ENCODE measurements at regions not wholly inside any gene's neighbourhood (a gene's known extent, or its start where the extent isn't known, plus 50 kb on each side); places are given as distances from the start of the nearest gene placed in this dataset.
"Not testable (repeated sequence)": the region's sequence is repeated elsewhere in the genome, so short reads cannot be mapped to it uniquely, and the experiment has no call there.

- no peak for DNase-seq
These were observed 486.6 kb downstream of the IRS1 start for GRCh38 chr2:226313060-226313459.

DNA sequence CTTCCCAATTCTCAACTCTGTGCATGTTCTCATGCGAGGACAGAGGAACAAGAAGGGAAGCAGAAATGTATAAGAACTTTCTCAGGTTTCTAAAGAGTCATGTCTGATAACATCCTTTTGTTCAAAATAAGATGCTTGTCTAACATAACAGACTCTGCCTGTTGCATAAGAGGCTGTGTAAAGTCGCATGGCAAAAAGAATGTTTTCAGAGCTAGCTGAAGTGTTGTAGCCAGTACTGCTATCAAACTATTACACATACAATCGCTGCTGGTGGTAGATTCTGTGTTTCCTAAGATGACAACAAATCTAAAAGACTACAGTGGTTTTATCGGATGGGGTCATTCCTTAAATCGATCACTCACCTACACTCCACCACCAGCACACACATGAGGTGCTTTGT is 487.5 kb downstream of the IRS1 start:
- no peak for DNase-seq

DNA sequence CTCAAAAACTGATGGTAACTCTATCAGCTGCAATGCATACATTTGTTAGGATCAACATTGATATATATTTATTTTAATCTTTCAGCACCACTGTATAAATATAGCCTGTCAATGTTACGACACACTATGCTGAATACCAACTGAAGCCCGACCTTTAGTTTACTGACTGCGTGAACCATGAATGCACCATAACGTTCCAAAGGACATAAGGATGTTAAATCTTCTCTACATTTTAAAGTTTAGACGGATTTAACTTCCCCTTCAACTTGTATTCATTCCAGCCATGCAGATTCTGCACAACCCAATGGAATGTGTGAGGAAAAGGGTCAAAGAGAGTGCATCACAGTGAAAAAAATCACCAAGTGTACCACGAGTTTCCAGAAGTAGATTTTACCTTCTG is 489.5 kb downstream of the IRS1 start:
- no peak for DNase-seq

DNA sequence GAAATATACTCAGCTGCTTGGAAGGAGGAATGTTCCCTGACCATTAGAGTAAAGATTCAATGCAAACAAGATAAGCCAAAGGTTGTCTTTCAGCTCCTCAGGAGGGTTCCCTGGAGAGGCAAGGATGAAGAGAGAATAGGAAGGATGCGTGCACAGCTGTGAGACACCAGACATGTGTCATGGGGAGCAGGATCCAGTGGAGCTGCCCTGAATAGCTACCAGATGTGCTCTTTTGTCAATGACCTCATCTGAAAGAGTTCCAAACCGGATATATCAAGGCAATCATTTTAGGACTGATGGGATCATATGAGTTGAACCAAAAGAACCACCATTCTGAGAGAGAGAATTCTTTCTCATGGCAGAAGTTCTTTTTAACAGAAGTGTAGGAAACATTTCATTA is 490.6 kb downstream of the IRS1 start:
- no peak for DNase-seq

- no peak for DNase-seq
These were observed 491.3 kb downstream of the IRS1 start for GRCh38 chr2:226308323-226308680.

DNA sequence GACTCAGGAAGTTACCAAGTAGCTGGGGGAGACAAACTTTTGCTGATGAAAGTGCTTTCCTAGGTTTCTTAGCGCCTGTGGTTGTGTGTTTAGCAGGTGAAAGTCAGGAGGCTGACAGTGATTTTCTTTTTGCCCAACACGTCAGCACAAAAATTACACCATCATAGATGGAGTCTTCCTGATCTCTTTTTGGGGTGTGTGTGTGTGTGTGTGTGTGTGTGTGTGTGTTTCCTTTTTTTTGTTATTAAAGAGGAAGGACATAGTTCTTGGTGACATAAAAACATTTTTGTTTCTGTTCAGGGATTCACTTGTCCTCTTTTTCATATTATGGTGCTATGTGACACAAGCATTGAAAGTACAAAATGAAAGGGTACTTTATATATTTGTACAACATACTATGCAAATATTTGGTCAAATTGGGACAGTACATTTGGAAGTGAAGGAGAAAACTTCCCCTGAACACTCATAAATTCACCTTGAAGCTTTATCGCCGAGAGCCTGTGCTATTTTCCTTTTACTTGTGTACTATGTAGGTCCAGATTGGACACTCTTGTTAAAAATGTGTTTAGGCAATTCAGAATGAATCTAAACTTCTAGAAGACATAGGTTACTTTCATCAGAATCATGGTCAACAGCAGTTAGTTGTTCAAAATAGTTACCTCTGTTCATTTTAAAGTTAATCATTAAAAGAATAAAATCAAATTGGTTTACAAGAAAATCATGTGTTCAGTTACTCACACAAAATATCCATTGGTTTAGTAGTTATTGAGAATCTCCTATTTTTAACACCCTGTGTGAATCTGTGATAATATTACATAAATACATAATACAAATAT is 491.9 kb downstream of the IRS1 start:
- DNase-seq: no peak

DNA sequence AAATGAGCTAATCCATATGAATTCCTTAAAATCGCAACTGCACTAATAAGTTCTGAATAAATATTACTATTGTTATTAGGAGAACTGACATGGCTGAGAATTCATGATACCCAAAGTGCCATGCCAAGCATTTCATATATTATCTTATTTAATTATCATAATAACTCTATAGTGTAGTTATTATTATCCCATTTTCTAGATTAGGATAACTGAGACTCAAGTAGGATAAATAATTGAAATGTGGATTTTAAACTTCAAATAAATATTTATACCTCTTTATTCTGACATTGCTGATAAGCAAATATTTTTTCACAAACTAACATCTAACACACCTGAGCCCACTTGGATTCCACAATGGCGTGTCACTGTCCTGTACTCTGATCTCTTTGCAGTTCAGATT is 492.7 kb downstream of the IRS1 start:
- no peak for DNase-seq

DNA sequence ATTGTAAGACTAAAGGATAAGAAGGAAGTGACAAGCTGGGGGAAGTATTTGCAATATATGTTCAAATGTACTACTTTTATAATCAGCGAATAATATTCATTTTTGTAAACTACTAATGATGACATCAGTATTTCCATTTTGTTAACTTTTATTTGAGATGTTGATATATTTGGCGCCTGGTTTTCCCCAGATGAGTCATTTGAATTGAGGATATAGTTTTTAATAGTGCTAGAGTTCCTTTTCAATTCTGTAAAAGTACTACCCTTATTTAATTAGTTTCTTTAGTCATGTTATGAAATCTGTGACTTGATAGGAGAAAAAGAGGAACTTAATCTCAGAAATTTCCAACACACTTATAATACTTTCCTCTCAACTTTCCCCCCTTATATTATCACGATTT is 495.3 kb downstream of the IRS1 start:
- DNase-seq: no peak

DNA sequence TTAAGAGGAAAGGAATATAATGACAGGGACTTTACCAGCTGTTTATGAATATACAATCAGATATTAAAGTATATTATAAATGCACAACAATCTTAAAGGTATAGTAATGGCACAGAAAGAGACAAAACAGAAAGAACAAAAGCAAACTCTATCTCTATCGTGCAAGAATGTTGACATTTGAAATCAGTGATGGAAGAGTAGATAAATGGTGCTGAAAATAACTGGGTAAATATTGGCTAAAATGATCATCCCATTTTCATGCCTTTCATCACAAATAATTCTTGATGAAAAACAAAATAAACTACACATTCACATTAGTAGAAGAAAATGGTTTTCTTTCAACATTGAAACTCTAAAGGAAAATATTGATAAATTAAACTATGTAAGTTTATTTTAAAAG is 495.9 kb downstream of the IRS1 start:
- no peak for DNase-seq

DNA sequence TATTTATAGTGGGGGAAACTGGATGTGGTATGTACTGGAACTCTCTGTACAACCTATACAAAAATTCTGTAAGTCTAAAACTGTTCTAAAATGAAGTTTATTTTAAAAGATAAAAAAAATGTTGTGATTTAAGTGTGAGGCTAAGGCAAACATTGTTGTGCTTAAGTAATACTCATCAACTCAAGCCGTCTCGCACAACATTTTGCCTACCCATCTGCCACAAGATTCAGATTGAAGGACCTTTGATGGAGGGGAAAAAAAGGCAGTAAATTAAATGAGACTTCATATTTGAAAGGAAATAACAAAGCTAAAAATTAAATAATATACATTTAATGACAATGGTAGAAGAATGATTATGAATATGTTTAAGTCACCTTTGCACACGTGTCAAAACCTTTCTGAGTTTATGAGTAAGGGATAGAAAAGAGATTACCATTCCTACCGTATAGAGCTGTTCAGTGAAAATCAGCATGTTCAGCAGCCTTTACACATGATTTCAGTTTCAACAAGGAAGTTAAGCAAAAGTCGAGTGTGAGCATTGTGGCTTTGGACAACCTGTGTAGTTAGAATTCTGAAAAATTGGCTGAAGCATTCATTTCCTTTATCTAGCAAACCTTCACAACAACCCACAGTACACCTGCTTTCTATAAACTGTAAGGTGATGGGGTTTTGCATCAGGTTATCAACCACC is 499.3 kb downstream of the IRS1 start:
- DNase-seq: no peak

DNA sequence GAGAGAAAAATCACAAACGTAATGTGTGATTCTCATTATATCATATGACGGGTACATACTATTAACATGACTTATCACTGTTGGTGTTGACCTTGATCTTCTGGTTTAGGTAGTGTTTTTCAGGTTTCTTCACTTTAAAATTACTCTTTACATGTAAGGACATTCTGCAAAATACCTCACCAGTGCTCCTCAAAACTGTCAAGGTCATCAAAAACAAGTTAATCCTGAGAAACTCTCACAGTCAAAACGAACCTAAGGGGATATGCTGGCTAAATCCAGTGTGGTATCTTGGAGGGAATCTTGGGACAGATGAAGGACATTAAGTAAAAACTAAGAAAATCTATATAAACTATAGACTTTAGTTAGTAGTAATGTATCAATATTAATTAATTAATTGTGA is 499.8 kb downstream of the IRS1 start:
- DNase-seq: no peak

DNA sequence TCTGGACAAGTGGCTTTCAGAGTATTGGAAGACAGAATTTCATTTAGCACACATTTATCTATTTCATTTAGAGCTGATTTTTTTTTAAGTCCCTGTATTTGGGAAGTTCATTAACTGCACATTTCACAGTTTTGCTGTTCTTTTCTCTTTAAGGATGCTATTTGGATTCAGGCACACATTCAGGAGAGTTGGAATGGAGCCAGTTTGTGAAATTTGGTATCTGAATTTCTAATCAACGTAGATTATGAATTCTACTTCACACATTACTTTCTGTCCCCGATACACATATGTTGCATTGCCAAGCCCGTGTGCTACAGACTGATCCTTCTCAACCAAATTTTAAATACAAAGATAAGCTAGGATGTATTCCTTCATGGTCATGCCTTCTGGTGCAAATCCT is 503.9 kb downstream of the IRS1 start:
- DNase-seq: no peak

GRCh38 chr2:226295123-226295522 is 504.5 kb downstream of the IRS1 start:
- DNase-seq: no peak

GRCh38 chr2:226291281-226291680 is 508.3 kb downstream of the IRS1 start:
- not testable (repeated sequence) for DNase-seq

GRCh38 chr2:226286916-226287315 is 512.7 kb downstream of the IRS1 start:
- DNase-seq: no peak

DNA sequence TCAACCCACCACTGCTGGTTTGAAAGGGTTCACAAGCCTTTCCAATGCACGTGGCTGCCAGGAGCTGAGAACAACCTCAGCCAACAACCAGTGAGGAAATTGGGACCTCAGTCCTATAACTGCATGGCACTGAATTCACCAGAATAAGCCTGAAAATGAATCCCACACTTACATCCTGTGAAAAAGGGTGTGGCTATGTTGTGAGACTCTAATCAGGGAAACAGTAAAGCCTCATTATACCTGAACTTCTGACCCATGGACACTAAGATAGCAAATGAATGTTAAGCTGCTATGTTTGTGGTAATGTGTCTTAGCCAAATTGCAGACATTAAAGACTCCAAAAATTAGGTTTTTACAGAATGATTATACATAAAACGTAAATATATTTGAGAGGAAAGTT is 515.8 kb downstream of the IRS1 start:
- no peak for DNase-seq

DNA sequence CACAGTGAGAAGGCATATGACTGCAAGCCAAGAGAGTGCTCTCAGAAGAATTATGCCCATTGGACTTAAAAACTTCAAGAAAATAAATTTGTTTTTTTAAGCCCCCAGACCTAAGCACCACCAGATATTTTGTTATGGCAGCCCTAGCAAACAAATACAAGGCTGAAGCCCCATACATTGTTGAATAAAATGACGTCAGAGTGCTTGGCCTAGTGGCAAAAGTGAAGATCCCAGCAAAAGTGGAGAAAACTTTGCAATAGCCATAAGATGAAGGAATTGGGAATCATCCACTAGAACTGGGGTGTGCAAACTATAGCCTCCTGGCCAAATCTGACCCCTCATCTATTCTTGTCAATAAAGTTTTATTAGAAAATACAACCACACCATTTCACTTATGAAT is 517.5 kb downstream of the IRS1 start:
- no peak for DNase-seq

DNA sequence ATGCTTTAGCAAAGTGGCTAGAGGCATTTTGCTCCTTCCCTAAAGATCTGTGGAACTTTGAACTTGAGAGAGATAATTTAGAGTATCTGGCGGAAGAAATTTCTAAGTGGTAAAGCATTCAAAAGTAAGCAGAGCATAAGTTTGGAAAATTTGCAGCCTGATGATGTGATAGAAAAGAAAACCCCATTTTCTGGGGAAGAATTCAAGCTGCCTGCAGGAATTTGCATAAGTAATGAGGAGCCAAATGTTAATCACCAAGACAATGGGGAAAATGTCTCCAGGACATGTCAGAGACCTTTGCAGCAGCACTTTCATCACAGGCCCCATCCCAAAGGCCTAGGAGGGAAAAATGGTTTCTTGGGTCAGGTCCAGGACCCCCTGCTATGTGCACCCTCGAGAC is 519.5 kb downstream of the IRS1 start:
- DNase-seq: not testable (repeated sequence)

DNA sequence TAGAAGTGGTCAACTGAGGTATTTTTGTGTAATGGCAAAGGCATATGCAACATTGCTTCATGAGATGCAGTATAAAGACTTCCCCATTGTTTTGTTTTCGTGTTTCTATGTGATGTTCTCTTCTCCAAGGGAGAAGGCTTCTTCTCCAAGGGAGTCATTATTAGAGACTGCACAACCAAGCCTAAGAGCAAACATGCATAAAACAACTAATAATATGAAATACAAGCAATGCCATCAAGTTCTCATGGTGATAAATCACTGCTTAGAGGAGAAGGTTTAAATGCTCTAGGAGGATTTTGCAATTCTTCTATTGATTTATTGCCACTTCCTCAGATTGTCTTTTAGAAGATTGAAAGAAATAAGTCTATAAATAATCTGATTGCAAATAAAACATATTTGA is 524.4 kb downstream of the IRS1 start:
- no peak for DNase-seq

- DNase-seq: no peak
These were observed 525.5 kb downstream of the IRS1 start for GRCh38 chr2:226274143-226274542.

DNA sequence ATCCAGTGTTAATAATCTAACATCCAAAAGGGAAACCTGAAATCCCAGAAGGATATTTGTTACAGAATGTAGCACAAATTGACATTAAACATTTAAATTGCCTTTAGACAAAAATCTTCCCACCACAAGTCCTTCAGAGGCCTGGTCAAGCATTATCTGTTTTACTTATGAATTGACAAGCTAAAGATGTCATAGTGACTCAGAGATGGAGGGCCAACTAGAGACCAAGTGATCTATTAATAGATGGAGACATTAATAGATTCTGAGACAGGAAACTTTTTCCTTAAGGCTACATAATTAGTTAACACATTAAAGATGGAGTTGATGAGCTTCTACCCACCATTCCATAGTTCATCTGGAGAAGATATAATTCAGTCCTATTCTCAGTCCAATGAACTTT is 526.2 kb downstream of the IRS1 start:
- no peak for DNase-seq

DNA sequence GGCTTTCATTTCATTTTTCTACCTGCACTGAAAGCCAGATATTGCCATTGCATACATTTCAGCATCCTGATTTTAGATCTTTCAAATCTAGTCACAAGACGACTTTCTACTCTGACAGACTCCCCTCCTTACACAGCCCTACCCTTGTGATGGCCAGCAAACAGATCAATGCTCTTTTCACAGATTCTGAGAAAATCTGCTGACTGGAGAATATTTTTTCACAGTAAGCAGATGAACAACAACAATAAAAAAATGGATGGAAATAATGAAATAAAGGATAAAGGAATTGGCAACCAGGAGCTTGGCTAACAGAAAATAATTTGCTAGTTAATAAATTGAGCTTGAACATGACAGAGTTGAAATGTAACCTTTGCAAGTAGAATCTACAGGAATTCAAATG is 527.2 kb downstream of the IRS1 start:
- no peak for DNase-seq

GRCh38 chr2:226270285-226271058 is 529.1 kb downstream of the IRS1 start:
- no peak for DNase-seq

All from stimulated activated CD4-positive, alpha-beta T cell treated with anti-CD3 and anti-CD28 coated beads, Interleukin-12 subunit alpha, Interleukin-12 subunit beta, amount 100 ng/mL, for 4 hours (primary cell).